SU-DHL-6 (cell line): ENCODE measurements at regions not wholly inside any gene's neighbourhood (a gene's known extent, or its start where the extent isn't known, plus 50 kb on each side); places are given as distances from the start of the nearest gene placed in this dataset.

ENCODE experiments used
- H2AFZ ChIP-seq: fragments of 200-600 bp; sonication (generic); 2 replicates; pipeline ENCODE4 v1.6.1; 2014; ENCODE audit warnings: low read depth, mild to moderate bottlenecking, moderate library complexity, mixed read lengths, antibody characterized with exemption, low read length; ENCODE audit not compliant: severe bottlenecking
- H3F3A ChIP-seq: fragments of 200-600 bp; shearing (Covaris generic); 2 replicates; pipeline ENCODE4 v1.6.0; 2016; ENCODE audit warnings: antibody characterized with exemption, mild to moderate bottlenecking; ENCODE audit not compliant: insufficient read depth
- H3K27ac ChIP-seq: fragments of 200-600 bp; sonication (generic); 2 replicates; pipeline ENCODE4 v1.5.1; 2016; ENCODE audit warnings: low read depth, mild to moderate bottlenecking, low read length, moderate library complexity, mixed read lengths
- H3K27me3 ChIP-seq: fragments of 200-600 bp; sonication (generic), shearing (Covaris generic); 2 replicates; pipeline ENCODE4 v1.6.0; 2014; ENCODE audit warnings: mild to moderate bottlenecking, low read length
- H3K36me3 ChIP-seq: fragments of 200-600 bp; sonication (generic); 2 replicates; pipeline ENCODE4 v1.6.1; 2014; ENCODE audit warnings: mild to moderate bottlenecking, low read length, mixed read lengths
- H3K4me2 ChIP-seq: fragments of 300-600, 200-600 bp; shearing (Covaris generic), sonication (generic); 2 replicates; pipeline ENCODE4 v1.6.0; 2014; ENCODE audit warnings: low read length, low read depth, mild to moderate bottlenecking; ENCODE audit not compliant: poor library complexity, severe bottlenecking
- H3K4me3 ChIP-seq: fragments of 200-600 bp; sonication (generic); 2 replicates; pipeline ENCODE4 v1.5.1; 2014; ENCODE audit warnings: antibody characterized with exemption, low read length, mild to moderate bottlenecking, mixed read lengths; ENCODE audit not compliant: insufficient read depth, poor library complexity, severe bottlenecking
- H3K79me2 ChIP-seq: fragments of 200-600 bp; sonication (generic); 2 replicates; pipeline ENCODE4 v1.6.1; 2014; ENCODE audit warnings: mild to moderate bottlenecking, low read length, moderate library complexity; ENCODE audit not compliant: insufficient read depth
- H3K9ac ChIP-seq: fragments of 200-600 bp; sonication (generic); 2 replicates; pipeline ENCODE4 v1.7.0; 2014; ENCODE audit warnings: mild to moderate bottlenecking, low read length
- H3K9me2 ChIP-seq: fragments of 200-600 bp; sonication (generic); replicated peaks from 2 replicates; pipeline ENCODE4 v1.6.1; 2014; ENCODE audit warnings: low read length; ENCODE audit not compliant: insufficient read depth
- H3K9me3 ChIP-seq: fragments of 200-600 bp; sonication (generic); 2 replicates; pipeline ENCODE4 v1.6.1; 2014; ENCODE audit warnings: low read length, mixed read lengths; ENCODE audit not compliant: insufficient read depth
- H4K20me1 ChIP-seq: fragments of 200-600 bp; sonication (generic); 2 replicates; pipeline ENCODE4 v1.6.1; 2014; ENCODE audit warnings: low read depth, mild to moderate bottlenecking, antibody characterized with exemption, low read length, moderate library complexity, mixed read lengths
- CTCF ChIP-seq: fragments of 200-600 bp; sonication (generic); IDR thresholded peaks from one replicate; pipeline ENCODE4 v1.5.1; 2017; ENCODE audit warnings: antibody characterized with exemption, mild to moderate bottlenecking, low read length, moderate library complexity; ENCODE audit not compliant: insufficient read depth, poor library complexity, severe bottlenecking
- EZH2phosphoT487 ChIP-seq: fragments of 200-600 bp; sonication (generic), shearing (Covaris generic); conservative IDR thresholded peaks from 2 replicates; pipeline ENCODE4 v1.6.1; 2018; ENCODE audit warnings: mild to moderate bottlenecking, antibody characterized with exemption, low read length, moderate library complexity, mixed read lengths

DNA sequence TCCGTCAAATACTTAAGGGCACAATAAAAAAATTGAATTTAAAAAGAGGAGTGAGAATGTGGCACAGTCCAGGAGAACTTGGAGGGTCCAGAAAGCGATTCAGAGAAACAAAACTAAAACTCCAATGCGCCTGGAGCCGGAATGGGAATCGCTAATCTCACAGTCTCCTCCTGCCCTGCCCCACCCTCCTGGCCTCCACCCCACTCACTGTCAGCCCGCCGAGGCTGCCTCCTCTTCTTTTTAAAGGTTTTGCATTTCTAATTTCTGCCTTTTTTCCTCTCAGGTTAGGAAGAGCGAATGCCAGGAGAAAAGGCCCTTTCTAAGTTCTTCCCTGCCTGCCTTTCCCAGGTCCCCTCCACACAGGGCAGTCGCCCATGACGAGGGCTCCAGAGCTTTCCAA, 135.3 kb downstream of the ZBTB18 start:
- Histone ChIP-seq H3K4me2 (no peak overlapping the region), H3K27me3 (no peaks in the 10 kb centered on the region), H4K20me1 (no peaks in the 10 kb centered on the region), H3K27ac (no peak overlapping the region), H3K79me2 (no peaks in the 10 kb centered on the region), H3K9ac (no peak overlapping the region), H2AFZ (no peak overlapping the region), H3K9me3 (no peaks in the 10 kb centered on the region), H3K9me2 (no peaks in the 10 kb centered on the region), H3K36me3 (no peaks in the 10 kb centered on the region), H3K4me3 (no peak overlapping the region), H3F3A (no peaks in the 10 kb centered on the region)
- TF ChIP-seq CTCF (no peak), EZH2phosphoT487 (no peak)

DNA sequence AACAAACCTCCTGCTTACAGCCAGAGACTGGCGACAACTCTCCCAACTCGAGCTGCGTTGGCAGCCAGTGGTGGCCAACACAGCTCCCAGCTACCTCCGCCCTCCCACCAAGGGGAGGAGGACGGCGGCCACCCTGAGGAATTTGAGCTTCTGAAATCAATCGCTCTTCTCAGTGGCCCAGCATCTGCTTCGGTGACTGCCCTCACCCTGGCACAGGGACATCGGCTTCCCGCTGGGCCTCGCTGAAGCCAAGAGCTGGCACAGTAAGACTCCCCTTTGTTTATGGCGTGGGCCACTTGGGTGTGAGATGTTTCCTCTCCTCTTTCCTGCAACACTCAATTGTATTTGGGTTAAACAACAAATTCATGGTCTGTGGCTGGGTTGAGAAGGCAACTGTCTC, 136.2 kb downstream of the ZBTB18 start:
- H3K79me2 ChIP-seq: no peaks in the 10 kb centered on the region
- H3K4me2 ChIP-seq: no peak overlapping the region
- no peaks in the 10 kb centered on the region for H3K9me3 ChIP-seq
- H3K9ac ChIP-seq: no peak overlapping the region
- H3K9me2 ChIP-seq: no peaks in the 10 kb centered on the region
- no peaks in the 10 kb centered on the region for H3F3A ChIP-seq
- H3K27me3 ChIP-seq: no peaks in the 10 kb centered on the region
- H2AFZ ChIP-seq: no peak overlapping the region
- no peak overlapping the region for H3K4me3 ChIP-seq
- TF ChIP-seq CTCF (no peak), EZH2phosphoT487 (no peak)
- H3K27ac ChIP-seq: no peak overlapping the region
- no peaks in the 10 kb centered on the region for H4K20me1 ChIP-seq
- H3K36me3 ChIP-seq: no peaks in the 10 kb centered on the region

GRCh38 chr1:244191581-244191980, 140.5 kb downstream of the ZBTB18 start:
- H3K27me3 ChIP-seq: no peaks in the 10 kb centered on the region
- no peak overlapping the region for H3K4me3 ChIP-seq
- H3K27ac ChIP-seq: no peak overlapping the region
- H3K9me3 ChIP-seq: no peaks in the 10 kb centered on the region
- H3K79me2 ChIP-seq: no peaks in the 10 kb centered on the region
- no peak overlapping the region for H3K9ac ChIP-seq
- no peak overlapping the region for H2AFZ ChIP-seq
- TF ChIP-seq EZH2phosphoT487 (no peak), CTCF (no peak)
- no peak overlapping the region for H3K4me2 ChIP-seq
- H3F3A ChIP-seq: no peaks in the 10 kb centered on the region
- no peaks in the 10 kb centered on the region for H4K20me1 ChIP-seq
- no peaks in the 10 kb centered on the region for H3K9me2 ChIP-seq
- no peaks in the 10 kb centered on the region for H3K36me3 ChIP-seq

GRCh38 chr1:244192325-244192724, 141.2 kb downstream of the ZBTB18 start:
- TF ChIP-seq EZH2phosphoT487 (no peak), CTCF (no peak)
- H3K36me3 ChIP-seq: no peaks in the 10 kb centered on the region
- no peak overlapping the region for H3K9ac ChIP-seq
- no peaks in the 10 kb centered on the region for H3K79me2 ChIP-seq
- no peak overlapping the region for H3K4me3 ChIP-seq
- H3K4me2 ChIP-seq: no peak overlapping the region
- H2AFZ ChIP-seq: no peak overlapping the region
- no peak overlapping the region for H3K27ac ChIP-seq
- no peaks in the 10 kb centered on the region for H4K20me1 ChIP-seq
- no peaks in the 10 kb centered on the region for H3K9me3 ChIP-seq
- H3K9me2 ChIP-seq: no peaks in the 10 kb centered on the region
- H3K27me3 ChIP-seq: no peaks in the 10 kb centered on the region
- no peaks in the 10 kb centered on the region for H3F3A ChIP-seq
